GM23248 (cell line): ENCODE measurements at regions not wholly inside any gene's neighbourhood (a gene's known extent, or its start where the extent isn't known, plus 50 kb on each side); places are given as distances from the start of the nearest gene placed in this dataset.

ENCODE experiments used
- DNase-seq: peaks from one replicate; pipeline ENCODE4 v3.0.0-alpha.2; 2015
- H2AFZ ChIP-seq: fragments of 200-600 bp; sonication (generic); 2 replicates; pipeline ENCODE4 v1.6.1; 2016; ENCODE audit warnings: antibody characterized with exemption
- H3F3A ChIP-seq: fragments of 200-600 bp; sonication (generic); 2 replicates; pipeline ENCODE4 v1.6.1; 2016; ENCODE audit warnings: mild to moderate bottlenecking, antibody characterized with exemption, mixed run types; ENCODE audit not compliant: insufficient read depth
- H3K27ac ChIP-seq: fragments of 200-600 bp; sonication (generic); 2 replicates; pipeline ENCODE4 v1.5.1; 2016; ENCODE audit warnings: mild to moderate bottlenecking
- H3K27me3 ChIP-seq: fragments of 200-600 bp; sonication (generic); replicated peaks from 2 replicates; pipeline ENCODE4 v1.6.1; 2016; ENCODE audit warnings: mild to moderate bottlenecking; ENCODE audit not compliant: insufficient read depth
- H3K36me3 ChIP-seq: fragments of 200-600 bp; sonication (generic); 2 replicates; pipeline ENCODE4 v1.6.1; 2016; ENCODE audit warnings: low read depth, mild to moderate bottlenecking
- H3K4me1 ChIP-seq: fragments of 200-600 bp; sonication (generic); 2 replicates; pipeline ENCODE4 v1.6.1; 2016; ENCODE audit warnings: mild to moderate bottlenecking; ENCODE audit not compliant: insufficient read depth
- H3K4me2 ChIP-seq: fragments of 200-600 bp; sonication (generic); one replicate; pipeline ENCODE4 v1.6.1; 2016; ENCODE audit warnings: mild to moderate bottlenecking; ENCODE audit not compliant: unreplicated experiment
- H3K4me3 ChIP-seq: fragments of 200-600 bp; sonication (generic); 2 replicates; pipeline ENCODE4 v1.5.1; 2016; ENCODE audit warnings: mild to moderate bottlenecking
- H3K79me2 ChIP-seq: fragments of 200-600 bp; sonication (generic); 2 replicates; pipeline ENCODE4 v1.6.1; 2016; ENCODE audit warnings: mild to moderate bottlenecking; ENCODE audit not compliant: insufficient read depth
- H3K9ac ChIP-seq: fragments of 200-600 bp; sonication (generic); 2 replicates; pipeline ENCODE4 v1.6.1; 2016; ENCODE audit warnings: mild to moderate bottlenecking
- H3K9me2 ChIP-seq: fragments of 200-600 bp; sonication (generic); 2 replicates; pipeline ENCODE4 v1.6.1; 2016; ENCODE audit warnings: mixed run types, mild to moderate bottlenecking, moderate library complexity; ENCODE audit not compliant: insufficient read depth
- H3K9me3 ChIP-seq: fragments of 200-600 bp; sonication (generic); one replicate; pipeline ENCODE4 v1.6.1; 2017; ENCODE audit warnings: low read depth
- H4K20me1 ChIP-seq: fragments of 200-600 bp; sonication (generic); 2 replicates; pipeline ENCODE4 v1.6.0; 2016; ENCODE audit not compliant: insufficient read depth
- EZH2 ChIP-seq: fragments of 200-600 bp; sonication (generic); IDR thresholded peaks from 2 replicates; pipeline ENCODE4 v1.6.1; 2018; ENCODE audit warnings: antibody characterized with exemption, mild to moderate bottlenecking; ENCODE audit not compliant: insufficient read depth, poor library complexity, severe bottlenecking
- EZH2phosphoT487 ChIP-seq: fragments of 200-600 bp; sonication (generic); IDR thresholded peaks from 2 replicates; pipeline ENCODE4 v1.6.1; 2018; ENCODE audit warnings: antibody characterized with exemption, moderate library complexity, mild to moderate bottlenecking, low read depth; ENCODE audit not compliant: insufficient read depth
- WGBS, 2 experiments: methylation state at CpG; one replicate each; pipeline ENCODE4 v1.1.6; 2015 to 2017; ENCODE audit warnings: low lambda C conversion rate in 2 of 2, low coverage in 1 of 2; ENCODE audit errors: missing lambda C conversion rate in 2 of 2; 5-methylcytosine and 5-hydroxymethylcytosine counted together
- in situ Hi-C: fragments of 300-500 bp; cut with MboI; formaldehyde crosslinking; loops from 2 replicates; pipeline ENCODE4 v1.15.0; 2020

DNA sequence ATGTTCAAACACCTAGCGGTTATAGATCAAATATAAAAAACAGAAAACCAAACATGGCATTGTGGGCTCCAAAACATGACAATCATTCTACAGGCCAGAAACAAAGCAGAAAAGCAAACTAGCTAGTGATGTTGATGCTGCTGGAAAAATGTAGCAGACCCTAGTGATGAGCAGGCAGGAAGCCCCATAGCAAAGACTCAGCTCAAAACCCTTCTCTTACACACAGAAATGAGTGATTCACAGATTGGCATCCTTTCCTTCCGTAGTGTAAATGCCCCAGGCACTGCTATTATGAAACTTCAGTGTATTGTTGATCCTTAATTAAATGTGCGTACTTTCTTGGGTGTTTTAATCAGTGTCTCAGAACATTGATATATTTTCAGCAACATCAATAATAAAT, 425.1 kb downstream of the UTRN start:
- 30 to 32% methylated on average over 3 of the region's 3 CpGs for WGBS, 2 experiments
- Histone ChIP-seq H3K9me3 (no peaks in the 10 kb centered on the region), H3K4me1 (peaks cover 35% of the 10 kb centered on the region), H3K27ac (peak overlapping the region; percentile 63), H3K36me3 (no peaks in the 10 kb centered on the region), H2AFZ (no peak overlapping the region), H3K79me2 (no peaks in the 10 kb centered on the region), H4K20me1 (no peaks in the 10 kb centered on the region), H3F3A (peaks cover 43% of the 10 kb centered on the region), H3K9me2 (no peaks in the 10 kb centered on the region; the same call in 1 of the 2 replicates), H3K27me3 (no peaks in the 10 kb centered on the region), H3K4me3 (no peak overlapping the region), H3K9ac (peak overlapping the region; percentile 25; the same call in 1 of the 2 replicates), H3K4me2 (peak overlapping the region; percentile 56)
- peak; percentile 96 for DNase-seq
- in situ Hi-C loops = no loop called here
- TF ChIP-seq EZH2 = no peak

DNA sequence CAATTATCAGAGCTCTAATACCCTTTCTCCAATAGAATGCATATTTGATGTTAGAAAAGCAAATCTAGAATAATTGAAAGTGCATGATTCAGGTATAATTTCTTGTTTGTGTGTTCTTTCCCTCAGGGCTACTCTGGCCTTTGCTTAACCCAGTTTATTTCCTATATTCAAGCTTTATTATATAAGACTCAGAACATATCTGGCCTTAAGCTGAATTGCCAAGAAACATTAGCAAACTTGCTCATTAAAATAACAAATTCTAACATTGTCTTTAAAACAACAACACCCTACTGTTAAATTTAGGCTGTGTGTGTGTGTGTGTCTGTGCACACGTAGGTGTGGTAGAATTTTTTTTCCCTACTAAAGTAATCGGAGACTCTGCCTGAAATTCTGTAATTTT, 426.5 kb downstream of the UTRN start:
- H3K27me3 ChIP-seq = no peaks in the 10 kb centered on the region
- TF ChIP-seq EZH2 = no peak
- no peak overlapping the region for H3K9ac ChIP-seq
- H3K4me1 ChIP-seq = peaks cover 35% of the 10 kb centered on the region
- H3F3A ChIP-seq = peaks cover 43% of the 10 kb centered on the region
- WGBS, 2 experiments = 93 to 98% methylated on average over 2 of the region's 2 CpGs
- no peak for DNase-seq
- in situ Hi-C loops = no loop called here
- H3K79me2 ChIP-seq = no peaks in the 10 kb centered on the region
- no peaks in the 10 kb centered on the region; the same call in 1 of the 2 replicates for H3K9me2 ChIP-seq
- H3K27ac ChIP-seq = no peak overlapping the region
- no peaks in the 10 kb centered on the region for H3K9me3 ChIP-seq
- no peak overlapping the region for H2AFZ ChIP-seq
- no peaks in the 10 kb centered on the region for H4K20me1 ChIP-seq
- no peaks in the 10 kb centered on the region for H3K36me3 ChIP-seq
- no peak overlapping the region for H3K4me2 ChIP-seq
- H3K4me3 ChIP-seq = no peak overlapping the region

DNA sequence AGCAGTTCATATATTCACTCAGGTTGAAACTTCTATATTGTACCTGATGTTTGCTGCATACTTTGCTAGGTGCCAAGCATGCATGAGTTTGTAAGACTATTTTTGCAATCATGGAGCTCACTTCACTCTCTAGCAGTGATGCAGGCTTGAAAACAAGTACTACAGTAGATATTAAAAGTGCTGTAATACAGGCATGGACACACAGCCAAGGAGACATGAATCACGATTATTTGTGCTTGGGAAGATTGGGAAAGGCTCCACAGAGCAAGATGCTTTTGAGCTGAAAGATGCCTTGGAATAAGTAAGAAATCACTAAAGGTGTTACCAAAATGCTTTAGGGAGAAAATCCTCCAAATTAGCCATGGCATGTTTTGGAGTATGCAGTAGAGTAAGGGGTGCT, 427.4 kb downstream of the UTRN start:
- TF ChIP-seq EZH2 (no peak), EZH2phosphoT487 (no peak)
- H4K20me1 ChIP-seq = no peaks in the 10 kb centered on the region
- H3K4me1 ChIP-seq = peaks cover 35% of the 10 kb centered on the region
- H3K79me2 ChIP-seq = no peaks in the 10 kb centered on the region
- no peak overlapping the region for H2AFZ ChIP-seq
- no peak overlapping the region for H3K4me3 ChIP-seq
- peak; percentile 76 for DNase-seq
- in situ Hi-C loops = no loop called here
- H3F3A ChIP-seq = peaks cover 42% of the 10 kb centered on the region
- 45 to 48% methylated on average over 1 of the region's 1 CpG for WGBS, 2 experiments
- no peak overlapping the region for H3K4me2 ChIP-seq
- H3K27me3 ChIP-seq = no peaks in the 10 kb centered on the region
- H3K9me3 ChIP-seq = no peaks in the 10 kb centered on the region
- H3K36me3 ChIP-seq = no peaks in the 10 kb centered on the region
- H3K9ac ChIP-seq = no peak overlapping the region
- H3K9me2 ChIP-seq = no peaks in the 10 kb centered on the region; the same call in 1 of the 2 replicates
- no peak overlapping the region for H3K27ac ChIP-seq

DNA sequence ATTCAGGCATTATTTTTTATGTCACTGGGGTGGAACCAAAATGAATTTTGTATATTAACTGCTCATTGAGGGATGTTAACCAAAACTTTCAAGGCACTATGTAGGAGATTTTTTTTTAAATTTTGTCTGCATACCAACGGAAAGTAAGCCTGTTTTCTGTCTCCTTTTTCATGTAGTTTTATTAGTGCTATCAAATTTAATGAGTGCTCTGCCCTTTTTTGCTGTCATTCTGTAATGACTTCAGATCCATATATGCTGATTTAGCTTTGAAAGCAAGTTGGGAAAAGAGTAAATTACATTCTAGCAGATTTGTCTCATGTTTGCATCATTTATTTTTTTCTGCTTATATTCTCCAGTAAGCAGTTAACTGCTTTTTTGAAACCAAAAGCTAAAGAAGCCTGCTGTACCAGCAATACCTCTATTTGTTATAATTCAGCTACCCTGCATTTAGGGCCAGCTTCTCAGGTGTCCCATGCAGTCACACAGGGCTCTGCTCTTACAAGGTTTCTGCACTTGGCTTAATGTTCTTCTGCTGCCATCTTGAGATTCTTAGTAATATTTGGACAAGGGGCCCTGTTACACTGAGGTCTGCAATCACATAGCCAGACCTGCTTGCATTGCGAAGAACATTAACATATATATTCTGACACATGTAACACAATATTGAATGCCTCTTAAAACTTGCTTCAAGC, 429.0 kb downstream of the UTRN start:
- no peak overlapping the region for H3K27ac ChIP-seq
- H3K9ac ChIP-seq = no peak overlapping the region
- 94 to 96% methylated on average over 2 of the region's 2 CpGs for WGBS, 2 experiments
- H2AFZ ChIP-seq = no peak overlapping the region
- H3K36me3 ChIP-seq = no peaks in the 10 kb centered on the region
- peaks cover 39% of the 10 kb centered on the region for H3F3A ChIP-seq
- TF ChIP-seq EZH2 = no peak
- H3K27me3 ChIP-seq = no peaks in the 10 kb centered on the region
- no peak overlapping the region for H3K4me3 ChIP-seq
- H3K4me1 ChIP-seq = peaks cover 48% of the 10 kb centered on the region
- H3K9me3 ChIP-seq = no peaks in the 10 kb centered on the region
- no peaks in the 10 kb centered on the region for H3K79me2 ChIP-seq
- in situ Hi-C loops = no loop called here
- H3K9me2 ChIP-seq = no peaks in the 10 kb centered on the region; the same call in 1 of the 2 replicates
- H3K4me2 ChIP-seq = no peak overlapping the region
- H4K20me1 ChIP-seq = no peaks in the 10 kb centered on the region
- DNase-seq = no peak

DNA sequence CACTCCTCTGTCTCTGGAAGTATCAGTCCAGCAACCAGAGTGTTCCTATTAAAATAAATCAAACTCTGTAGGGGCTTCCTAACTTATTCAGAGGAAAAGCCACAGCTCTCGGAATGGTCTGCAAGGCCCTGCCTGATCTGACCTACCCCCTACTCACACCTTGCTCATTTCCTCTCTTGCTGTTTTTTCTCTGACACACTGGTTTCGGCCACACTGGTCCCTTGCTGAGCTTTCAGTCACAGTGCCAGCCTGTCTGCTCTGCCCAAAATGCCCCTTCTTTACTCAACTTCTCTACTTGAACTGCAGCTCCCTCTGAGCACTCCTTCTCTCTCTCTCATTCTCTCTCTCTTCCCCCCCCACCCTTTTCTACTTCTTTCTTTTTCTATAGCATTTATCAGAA, 430.2 kb downstream of the UTRN start:
- Histone ChIP-seq H3K9ac (no peak overlapping the region), H3K79me2 (no peaks in the 10 kb centered on the region), H3K36me3 (no peaks in the 10 kb centered on the region), H3K9me2 (no peaks in the 10 kb centered on the region; the same call in 1 of the 2 replicates), H3K4me2 (no peak overlapping the region), H3K4me1 (peaks cover 39% of the 10 kb centered on the region), H2AFZ (no peak overlapping the region), H3K4me3 (no peak overlapping the region), H3F3A (peaks cover 30% of the 10 kb centered on the region), H3K27me3 (no peaks in the 10 kb centered on the region), H3K9me3 (no peaks in the 10 kb centered on the region), H3K27ac (no peak overlapping the region), H4K20me1 (no peaks in the 10 kb centered on the region)
- DNase-seq = no peak
- TF ChIP-seq EZH2phosphoT487 (no peak), EZH2 (no peak)
- 71 to 75% methylated on average over 2 of the region's 2 CpGs for WGBS, 2 experiments
- in situ Hi-C loops = no loop called here
